SU-DHL-6 (cell line): ENCODE measurements at regions not wholly inside any gene's neighbourhood (a gene's known extent, or its start where the extent isn't known, plus 50 kb on each side); places are given as distances from the start of the nearest gene placed in this dataset.

ENCODE experiments used
- H2AFZ ChIP-seq: fragments of 200-600 bp; sonication (generic); 2 replicates; pipeline ENCODE4 v1.6.1; 2014; ENCODE audit warnings: low read depth, mild to moderate bottlenecking, moderate library complexity, mixed read lengths, antibody characterized with exemption, low read length; ENCODE audit not compliant: severe bottlenecking
- H3F3A ChIP-seq: fragments of 200-600 bp; shearing (Covaris generic); 2 replicates; pipeline ENCODE4 v1.6.0; 2016; ENCODE audit warnings: antibody characterized with exemption, mild to moderate bottlenecking; ENCODE audit not compliant: insufficient read depth
- H3K27ac ChIP-seq: fragments of 200-600 bp; sonication (generic); 2 replicates; pipeline ENCODE4 v1.5.1; 2016; ENCODE audit warnings: low read depth, mild to moderate bottlenecking, low read length, moderate library complexity, mixed read lengths
- H3K27me3 ChIP-seq: fragments of 200-600 bp; sonication (generic), shearing (Covaris generic); 2 replicates; pipeline ENCODE4 v1.6.0; 2014; ENCODE audit warnings: mild to moderate bottlenecking, low read length
- H3K36me3 ChIP-seq: fragments of 200-600 bp; sonication (generic); 2 replicates; pipeline ENCODE4 v1.6.1; 2014; ENCODE audit warnings: mild to moderate bottlenecking, low read length, mixed read lengths
- H3K4me2 ChIP-seq: fragments of 300-600, 200-600 bp; shearing (Covaris generic), sonication (generic); 2 replicates; pipeline ENCODE4 v1.6.0; 2014; ENCODE audit warnings: low read length, low read depth, mild to moderate bottlenecking; ENCODE audit not compliant: poor library complexity, severe bottlenecking
- H3K4me3 ChIP-seq: fragments of 200-600 bp; sonication (generic); 2 replicates; pipeline ENCODE4 v1.5.1; 2014; ENCODE audit warnings: antibody characterized with exemption, low read length, mild to moderate bottlenecking, mixed read lengths; ENCODE audit not compliant: insufficient read depth, poor library complexity, severe bottlenecking
- H3K79me2 ChIP-seq: fragments of 200-600 bp; sonication (generic); 2 replicates; pipeline ENCODE4 v1.6.1; 2014; ENCODE audit warnings: mild to moderate bottlenecking, low read length, moderate library complexity; ENCODE audit not compliant: insufficient read depth
- H3K9ac ChIP-seq: fragments of 200-600 bp; sonication (generic); 2 replicates; pipeline ENCODE4 v1.7.0; 2014; ENCODE audit warnings: mild to moderate bottlenecking, low read length
- H3K9me2 ChIP-seq: fragments of 200-600 bp; sonication (generic); replicated peaks from 2 replicates; pipeline ENCODE4 v1.6.1; 2014; ENCODE audit warnings: low read length; ENCODE audit not compliant: insufficient read depth
- H3K9me3 ChIP-seq: fragments of 200-600 bp; sonication (generic); 2 replicates; pipeline ENCODE4 v1.6.1; 2014; ENCODE audit warnings: low read length, mixed read lengths; ENCODE audit not compliant: insufficient read depth
- H4K20me1 ChIP-seq: fragments of 200-600 bp; sonication (generic); 2 replicates; pipeline ENCODE4 v1.6.1; 2014; ENCODE audit warnings: low read depth, mild to moderate bottlenecking, antibody characterized with exemption, low read length, moderate library complexity, mixed read lengths
- EZH2phosphoT487 ChIP-seq: fragments of 200-600 bp; sonication (generic), shearing (Covaris generic); conservative IDR thresholded peaks from 2 replicates; pipeline ENCODE4 v1.6.1; 2018; ENCODE audit warnings: mild to moderate bottlenecking, antibody characterized with exemption, low read length, moderate library complexity, mixed read lengths
- TF ChIP-seq, protein P1 (sequence below): fragments of 200-600 bp; sonication (generic); IDR thresholded peaks from one replicate; pipeline ENCODE4 v1.5.1; 2017; ENCODE audit warnings: antibody characterized with exemption, mild to moderate bottlenecking, low read length, moderate library complexity; ENCODE audit not compliant: insufficient read depth, poor library complexity, severe bottlenecking

DNA sequence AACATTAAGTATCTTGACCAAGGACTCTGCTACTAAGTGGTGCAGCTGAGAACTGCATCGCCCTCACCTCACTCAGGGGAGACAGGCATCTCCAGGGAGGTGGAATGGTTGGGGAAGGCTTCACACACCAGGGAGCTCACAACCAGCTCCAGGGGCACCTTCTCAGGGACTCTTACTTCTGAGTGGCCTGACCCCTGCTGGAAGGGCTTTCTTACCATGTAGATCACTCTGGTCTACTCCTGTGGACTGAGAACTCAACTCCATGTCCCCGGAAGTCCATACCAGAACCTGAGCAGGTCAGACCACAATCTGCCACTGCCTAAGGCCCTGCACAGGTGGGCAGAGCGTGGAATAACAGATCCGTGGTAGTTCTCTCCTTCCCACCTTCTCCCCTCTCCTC is 140.5 kb downstream of the TLE3 start:
- H3K36me3 ChIP-seq = no peaks in the 10 kb centered on the region
- TF ChIP-seq EZH2phosphoT487 = no peak
- TF ChIP-seq, protein P1, sequence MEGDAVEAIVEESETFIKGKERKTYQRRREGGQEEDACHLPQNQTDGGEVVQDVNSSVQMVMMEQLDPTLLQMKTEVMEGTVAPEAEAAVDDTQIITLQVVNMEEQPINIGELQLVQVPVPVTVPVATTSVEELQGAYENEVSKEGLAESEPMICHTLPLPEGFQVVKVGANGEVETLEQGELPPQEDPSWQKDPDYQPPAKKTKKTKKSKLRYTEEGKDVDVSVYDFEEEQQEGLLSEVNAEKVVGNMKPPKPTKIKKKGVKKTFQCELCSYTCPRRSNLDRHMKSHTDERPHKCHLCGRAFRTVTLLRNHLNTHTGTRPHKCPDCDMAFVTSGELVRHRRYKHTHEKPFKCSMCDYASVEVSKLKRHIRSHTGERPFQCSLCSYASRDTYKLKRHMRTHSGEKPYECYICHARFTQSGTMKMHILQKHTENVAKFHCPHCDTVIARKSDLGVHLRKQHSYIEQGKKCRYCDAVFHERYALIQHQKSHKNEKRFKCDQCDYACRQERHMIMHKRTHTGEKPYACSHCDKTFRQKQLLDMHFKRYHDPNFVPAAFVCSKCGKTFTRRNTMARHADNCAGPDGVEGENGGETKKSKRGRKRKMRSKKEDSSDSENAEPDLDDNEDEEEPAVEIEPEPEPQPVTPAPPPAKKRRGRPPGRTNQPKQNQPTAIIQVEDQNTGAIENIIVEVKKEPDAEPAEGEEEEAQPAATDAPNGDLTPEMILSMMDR = no peak
- no peaks in the 10 kb centered on the region for H3K9me2 ChIP-seq
- H3F3A ChIP-seq = no peaks in the 10 kb centered on the region
- H3K79me2 ChIP-seq = no peaks in the 10 kb centered on the region
- H2AFZ ChIP-seq = no peak overlapping the region
- no peaks in the 10 kb centered on the region for H4K20me1 ChIP-seq
- no peak overlapping the region for H3K9ac ChIP-seq
- no peak overlapping the region for H3K27ac ChIP-seq
- H3K4me2 ChIP-seq = no peak overlapping the region
- H3K4me3 ChIP-seq = no peak overlapping the region
- no peaks in the 10 kb centered on the region for H3K9me3 ChIP-seq
- H3K27me3 ChIP-seq = no peaks in the 10 kb centered on the region

DNA sequence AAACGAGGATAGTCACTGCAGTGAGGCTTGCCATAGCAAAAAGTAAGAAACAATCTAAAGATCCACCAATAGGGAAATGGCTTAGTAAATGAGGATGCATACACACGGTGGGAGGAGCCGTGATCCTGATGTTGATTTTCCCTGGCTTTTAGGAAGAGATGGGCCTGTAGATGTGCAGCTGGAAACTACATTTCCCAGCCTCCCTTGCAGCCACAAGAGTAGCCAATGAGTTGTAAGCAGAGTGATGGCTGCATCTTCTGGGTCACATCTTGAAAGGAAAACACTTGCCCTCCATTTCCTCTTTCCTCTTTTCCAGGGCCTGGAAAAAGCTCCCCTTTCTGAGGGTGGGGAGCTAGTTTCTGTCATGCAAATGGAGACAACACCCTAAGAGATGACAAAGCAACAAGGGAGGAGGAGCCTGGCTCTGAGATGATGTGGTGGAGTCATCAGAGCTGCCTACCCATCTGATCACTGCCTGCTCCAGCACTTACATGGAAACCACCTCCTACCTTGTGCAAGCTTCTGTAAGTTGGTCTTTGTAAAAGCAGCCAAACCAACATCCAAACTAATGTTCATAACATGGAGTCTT is 139.1 kb downstream of the TLE3 start:
- Histone ChIP-seq H3K27ac (no peak overlapping the region), H3F3A (no peaks in the 10 kb centered on the region), H3K79me2 (no peaks in the 10 kb centered on the region), H2AFZ (no peak overlapping the region), H3K4me2 (no peak overlapping the region), H3K9ac (no peak overlapping the region), H4K20me1 (no peaks in the 10 kb centered on the region), H3K9me2 (no peaks in the 10 kb centered on the region), H3K27me3 (no peaks in the 10 kb centered on the region), H3K9me3 (no peaks in the 10 kb centered on the region), H3K36me3 (no peaks in the 10 kb centered on the region), H3K4me3 (no peak overlapping the region)
- TF ChIP-seq EZH2phosphoT487 = no peak
- TF ChIP-seq, protein P1 = no peak

DNA sequence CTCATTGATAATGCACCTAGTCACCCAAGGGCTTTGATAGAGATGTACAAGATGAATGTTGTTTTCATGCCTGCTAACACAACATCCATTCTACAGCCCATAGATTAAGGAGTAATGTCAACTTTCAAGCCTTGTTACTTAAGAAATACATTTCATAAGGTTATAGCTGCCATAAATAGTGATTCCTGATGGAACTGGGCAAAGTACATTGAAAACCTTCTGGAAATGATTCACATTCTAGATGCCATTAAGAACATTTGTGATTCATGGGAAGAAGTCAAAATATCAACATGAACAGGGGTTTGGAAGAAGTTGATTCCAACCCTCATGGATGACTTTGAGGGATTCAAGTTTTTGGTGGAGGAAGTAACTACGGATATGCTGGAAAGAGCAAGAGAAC is 135.2 kb downstream of the TLE3 start:
- Histone ChIP-seq H3K4me2 (no peak overlapping the region), H3F3A (no peaks in the 10 kb centered on the region), H3K9me3 (no peaks in the 10 kb centered on the region), H2AFZ (no peak overlapping the region), H4K20me1 (no peaks in the 10 kb centered on the region), H3K9me2 (no peaks in the 10 kb centered on the region), H3K27me3 (no peaks in the 10 kb centered on the region), H3K79me2 (no peaks in the 10 kb centered on the region), H3K36me3 (no peaks in the 10 kb centered on the region), H3K9ac (no peak overlapping the region), H3K4me3 (no peak overlapping the region), H3K27ac (no peak overlapping the region)
- TF ChIP-seq EZH2phosphoT487 = no peak
- TF ChIP-seq, protein P1 = no peak
